Activated T-helper 1 cell treated with anti-CD3 and anti-CD28 coated beads, Interleukin-12 subunit alpha, Interleukin-12 subunit beta, Interleukin-2, Interleukin-4 antibody, amounts not matched to agents 30 ng/mL and 10 ng/mL and 1 ng/mL, durations not matched to agents 14 hours and 24 hours and 36 hours (primary cell): ENCODE measurements at regions not wholly inside any gene's neighbourhood (a gene's known extent, or its start where the extent isn't known, plus 50 kb on each side); places are given as distances from the start of the nearest gene placed in this dataset.
"Not testable (repeated sequence)": the region's sequence is repeated elsewhere in the genome, so short reads cannot be mapped to it uniquely, and the experiment has no call there.

ENCODE experiments used
- DNase-seq: peaks from one replicate; pipeline ENCODE4 v3.0.0; 2021; ENCODE audit warnings: low spot score
- H3K27ac Mint-ChIP-seq: one replicate; pipeline ENCODE4 v1.8.0; 2021; ENCODE audit warnings: mild to moderate bottlenecking, mixed read lengths
- H3K27me3 Mint-ChIP-seq: one replicate; pipeline ENCODE4 v1.8.0; 2022; ENCODE audit warnings: mild to moderate bottlenecking, moderate library complexity, mixed read lengths; ENCODE audit not compliant: insufficient read depth
- H3K36me3 Mint-ChIP-seq: one replicate; pipeline ENCODE4 v1.8.0; 2021; ENCODE audit warnings: low read depth, mixed read lengths
- H3K4me1 Mint-ChIP-seq: one replicate; pipeline ENCODE4 v1.8.0; 2021; ENCODE audit warnings: low read depth, mixed read lengths
- H3K4me3 Mint-ChIP-seq: one replicate; pipeline ENCODE4 v1.8.0; 2021; ENCODE audit warnings: mild to moderate bottlenecking, moderate library complexity, mixed read lengths
- H3K9me3 Mint-ChIP-seq: one replicate; pipeline ENCODE4 v1.8.0; 2021; ENCODE audit warnings: mixed read lengths
- intact Hi-C: fragments of 100-400 bp; cut with micrococcal nuclease; formaldehyde crosslinking; loops from one replicate; pipeline ENCODE4 v1.15.1; 2024

DNA sequence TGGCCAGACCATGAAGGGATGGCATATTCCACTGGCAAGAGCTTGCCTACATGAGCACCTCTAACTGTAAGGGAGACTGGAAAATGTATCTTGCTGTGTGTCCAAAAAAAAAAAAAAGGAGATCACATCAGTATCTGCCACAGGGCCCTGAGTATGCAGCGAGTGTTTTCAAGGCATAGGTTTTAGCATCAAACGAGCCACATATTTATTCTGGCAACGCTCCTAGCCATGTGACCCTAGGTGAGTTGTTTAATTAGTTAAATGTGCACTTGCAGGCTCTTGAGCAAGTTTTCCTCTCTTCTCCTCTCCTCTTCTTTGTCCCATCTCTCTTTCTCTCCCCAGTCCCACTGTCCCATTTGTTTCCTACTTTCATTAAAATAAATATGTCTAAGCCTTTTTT is 428.7 kb upstream of the AKR1E2 start:
- no peak overlapping the region for H3K27ac Mint-ChIP-seq
- H3K36me3 Mint-ChIP-seq = no peaks in the 10 kb centered on the region
- DNase-seq = no peak
- H3K4me3 Mint-ChIP-seq = no peak overlapping the region
- intact Hi-C loops = no loop called here
- no peaks in the 10 kb centered on the region for H3K4me1 Mint-ChIP-seq
- peaks cover 9% of the 10 kb centered on the region for H3K27me3 Mint-ChIP-seq
- H3K9me3 Mint-ChIP-seq = no peaks in the 10 kb centered on the region

- DNase-seq = no peak
- Mint-ChIP-seq H3K4me1 (no peaks in the 10 kb centered on the region), H3K27me3 (peaks cover 9% of the 10 kb centered on the region), H3K36me3 (no peaks in the 10 kb centered on the region), H3K9me3 (no peaks in the 10 kb centered on the region), H3K27ac (no peak overlapping the region), H3K4me3 (no peak overlapping the region)
- intact Hi-C loops = no loop called here
Measured at GRCh38 chr10:4396401-4397283, 429.4 kb upstream of the AKR1E2 start.

GRCh38 chr10:4395731-4396130 is 430.3 kb upstream of the AKR1E2 start:
- no peak overlapping the region for H3K4me3 Mint-ChIP-seq
- no peak for DNase-seq
- no peaks in the 10 kb centered on the region for H3K9me3 Mint-ChIP-seq
- peaks cover 7% of the 10 kb centered on the region for H3K27me3 Mint-ChIP-seq
- H3K36me3 Mint-ChIP-seq = no peaks in the 10 kb centered on the region
- H3K27ac Mint-ChIP-seq = no peak overlapping the region
- H3K4me1 Mint-ChIP-seq = no peaks in the 10 kb centered on the region
- intact Hi-C loops = no loop called here

GRCh38 chr10:4394455-4394854 is 431.6 kb upstream of the AKR1E2 start:
- not testable (repeated sequence) for H3K27ac Mint-ChIP-seq, DNase-seq, H3K4me1 Mint-ChIP-seq, H3K9me3 Mint-ChIP-seq, H3K4me3 Mint-ChIP-seq, H3K36me3 Mint-ChIP-seq
- H3K27me3 Mint-ChIP-seq = peaks cover 13% of the 10 kb centered on the region
- intact Hi-C loops = loop anchor here (5.0 kb wide), 1 partner anchor 93 kb away; no protein-coding TSS in a partner anchor

- Mint-ChIP-seq H3K4me3 (no peak overlapping the region), H3K9me3 (no peaks in the 10 kb centered on the region), H3K27ac (no peak overlapping the region), H3K4me1 (no peaks in the 10 kb centered on the region), H3K27me3 (peaks cover 17% of the 10 kb centered on the region), H3K36me3 (no peaks in the 10 kb centered on the region)
- no peak for DNase-seq
- intact Hi-C loops = loop anchor here (5.0 kb wide), 1 partner anchor 96 kb away; no protein-coding TSS in a partner anchor
Measured at GRCh38 chr10:4391683-4392082, 434.3 kb upstream of the AKR1E2 start.

GRCh38 chr10:4390219-4390618 is 435.8 kb upstream of the AKR1E2 start:
- H3K4me3 Mint-ChIP-seq = no peak overlapping the region
- H3K27me3 Mint-ChIP-seq = peaks cover 17% of the 10 kb centered on the region
- H3K4me1 Mint-ChIP-seq = no peaks in the 10 kb centered on the region
- intact Hi-C loops = loop anchor here (5.0 kb wide), 1 partner anchor 97 kb away; no protein-coding TSS in a partner anchor
- no peak for DNase-seq
- H3K9me3 Mint-ChIP-seq = no peaks in the 10 kb centered on the region
- no peaks in the 10 kb centered on the region for H3K36me3 Mint-ChIP-seq
- H3K27ac Mint-ChIP-seq = no peak overlapping the region

DNA sequence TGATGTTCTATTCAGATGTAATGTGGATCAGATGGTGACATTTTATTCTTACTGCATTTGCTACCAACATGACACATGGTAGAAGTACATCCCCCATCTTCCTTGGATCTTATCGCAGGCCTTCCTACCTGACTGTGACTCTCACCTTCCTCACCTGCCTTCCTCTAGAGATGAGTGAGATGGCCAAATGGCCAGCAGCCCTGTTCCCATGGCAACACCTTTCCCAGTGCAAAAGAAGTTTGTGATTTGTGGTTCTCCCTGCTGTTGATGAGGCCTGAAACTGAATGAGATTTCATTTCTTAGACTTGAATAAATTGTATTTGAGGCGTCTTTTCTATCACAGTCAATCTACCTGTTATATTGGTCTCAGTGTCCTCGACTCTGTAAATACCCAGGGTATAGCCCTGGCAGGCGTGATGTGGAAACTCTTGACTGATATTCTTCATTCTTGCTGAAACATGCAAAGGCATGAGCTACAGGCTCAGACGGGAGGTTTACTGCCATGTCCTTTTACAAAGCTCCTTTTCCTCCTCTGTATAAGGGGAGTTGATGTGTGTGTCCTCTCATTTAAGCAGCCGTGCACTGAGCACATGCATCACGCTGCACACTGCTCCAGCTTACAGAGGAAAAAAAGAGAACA is 440.7 kb upstream of the AKR1E2 start:
- H3K27ac Mint-ChIP-seq = no peak overlapping the region
- peaks cover 13% of the 10 kb centered on the region for H3K27me3 Mint-ChIP-seq
- no peaks in the 10 kb centered on the region for H3K4me1 Mint-ChIP-seq
- no peak overlapping the region for H3K4me3 Mint-ChIP-seq
- intact Hi-C loops = no loop called here
- no peaks in the 10 kb centered on the region for H3K9me3 Mint-ChIP-seq
- no peak for DNase-seq
- H3K36me3 Mint-ChIP-seq = no peaks in the 10 kb centered on the region

DNA sequence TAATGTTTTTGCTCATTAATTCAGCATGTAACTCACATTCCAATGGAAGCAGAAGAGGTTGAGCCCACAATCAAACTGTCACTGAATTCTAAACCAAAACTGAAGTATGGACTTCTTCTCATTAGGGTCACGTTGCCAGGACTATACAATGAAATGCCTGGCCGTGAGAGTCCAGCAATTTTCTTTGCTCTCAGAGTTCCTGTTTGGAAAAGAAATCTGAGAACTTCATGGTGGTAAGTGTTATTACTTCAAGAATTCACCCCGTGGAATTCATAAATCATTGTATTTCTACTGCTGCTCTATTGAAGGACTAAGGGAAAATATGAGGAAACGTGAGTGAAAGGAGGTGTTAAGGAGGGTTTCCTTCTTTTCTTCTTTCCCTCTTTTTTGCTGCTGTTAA is 441.8 kb upstream of the AKR1E2 start:
- Mint-ChIP-seq H3K4me3 (no peak overlapping the region), H3K27me3 (peaks cover 7% of the 10 kb centered on the region), H3K36me3 (no peaks in the 10 kb centered on the region), H3K4me1 (no peaks in the 10 kb centered on the region), H3K9me3 (no peaks in the 10 kb centered on the region), H3K27ac (no peak overlapping the region)
- DNase-seq = no peak
- intact Hi-C loops = no loop called here

DNA sequence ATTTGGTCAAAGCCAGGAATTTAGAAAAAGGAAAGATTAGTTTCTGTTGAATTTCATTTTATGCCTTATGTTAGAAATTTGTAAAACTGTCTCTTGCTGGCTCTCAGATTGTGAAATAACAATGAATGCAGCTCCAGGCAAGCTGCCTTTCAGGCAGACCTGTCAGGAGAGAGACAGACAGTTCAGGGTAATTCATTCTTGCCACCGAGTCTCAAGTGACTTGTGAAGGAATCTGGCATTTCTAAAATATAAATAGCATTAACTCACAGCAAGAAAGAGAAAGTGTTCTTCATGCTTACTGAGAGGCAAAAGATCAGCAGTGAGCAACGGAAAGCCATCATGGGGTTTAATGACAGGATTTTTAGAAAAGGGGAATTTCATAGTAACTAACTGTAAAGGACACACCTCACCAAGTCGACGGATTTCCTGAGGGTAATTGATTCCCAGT is 442.3 kb upstream of the AKR1E2 start:
- intact Hi-C loops = no loop called here
- H3K27ac Mint-ChIP-seq = no peak overlapping the region
- H3K4me3 Mint-ChIP-seq = no peak overlapping the region
- DNase-seq = no peak
- no peaks in the 10 kb centered on the region for H3K9me3 Mint-ChIP-seq
- H3K4me1 Mint-ChIP-seq = no peaks in the 10 kb centered on the region
- peaks cover 4% of the 10 kb centered on the region for H3K27me3 Mint-ChIP-seq
- no peaks in the 10 kb centered on the region for H3K36me3 Mint-ChIP-seq

DNA sequence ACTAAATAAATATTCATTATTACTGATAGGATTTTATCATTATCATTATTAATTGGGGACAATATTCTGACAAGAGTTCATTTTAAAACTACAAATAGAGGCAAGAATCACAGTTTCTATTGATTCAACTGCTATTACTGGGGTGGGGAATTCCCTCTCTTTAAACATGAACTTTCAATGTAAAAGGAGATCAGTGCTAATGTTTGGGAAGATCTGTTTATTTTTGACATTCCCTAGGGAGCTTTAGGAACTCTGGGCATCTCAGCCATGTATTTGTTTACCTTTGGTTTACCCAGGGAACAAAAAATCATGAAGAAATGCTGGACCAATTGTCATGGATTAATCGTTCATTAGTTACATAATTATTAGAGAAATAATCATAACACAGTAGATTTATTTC is 443.2 kb upstream of the AKR1E2 start:
- no peak overlapping the region for H3K27ac Mint-ChIP-seq
- intact Hi-C loops = no loop called here
- no peaks in the 10 kb centered on the region for H3K36me3 Mint-ChIP-seq
- H3K4me1 Mint-ChIP-seq = no peaks in the 10 kb centered on the region
- H3K4me3 Mint-ChIP-seq = no peak overlapping the region
- peaks cover 4% of the 10 kb centered on the region for H3K27me3 Mint-ChIP-seq
- H3K9me3 Mint-ChIP-seq = no peaks in the 10 kb centered on the region
- DNase-seq = no peak

GRCh38 chr10:4373612-4374011 is 452.4 kb upstream of the AKR1E2 start:
- Mint-ChIP-seq H3K4me1 (no peaks in the 10 kb centered on the region), H3K27ac (no peak overlapping the region), H3K27me3 (peaks cover 40% of the 10 kb centered on the region), H3K4me3 (no peak overlapping the region), H3K9me3 (no peaks in the 10 kb centered on the region), H3K36me3 (no peaks in the 10 kb centered on the region)
- intact Hi-C loops = no loop called here
- DNase-seq = no peak

GRCh38 chr10:4373098-4373497 is 452.9 kb upstream of the AKR1E2 start:
- Mint-ChIP-seq H3K27ac (no peak overlapping the region), H3K36me3 (no peaks in the 10 kb centered on the region), H3K4me3 (no peak overlapping the region), H3K9me3 (no peaks in the 10 kb centered on the region), H3K4me1 (no peaks in the 10 kb centered on the region), H3K27me3 (peaks cover 40% of the 10 kb centered on the region)
- intact Hi-C loops = no loop called here
- no peak for DNase-seq

DNA sequence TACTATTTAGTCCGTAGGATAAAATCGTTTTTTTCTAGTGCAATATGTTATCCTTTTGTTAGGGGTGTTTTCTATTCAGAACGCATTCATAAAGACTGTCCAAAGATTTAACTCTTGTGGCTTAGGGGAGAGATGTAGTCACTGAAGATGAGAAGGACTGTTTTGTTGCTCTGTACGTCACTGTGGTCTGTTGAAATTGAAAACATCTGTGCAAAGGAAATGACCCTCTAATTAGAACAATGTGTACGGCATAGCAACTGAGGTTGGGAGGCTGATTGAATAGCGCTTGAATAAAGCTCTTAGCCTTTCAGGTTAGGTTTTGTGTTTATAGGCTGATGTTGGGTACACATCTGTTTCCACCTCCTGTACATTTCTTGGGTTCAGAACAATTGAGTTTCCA is 453.4 kb upstream of the AKR1E2 start:
- no peaks in the 10 kb centered on the region for H3K36me3 Mint-ChIP-seq
- peaks cover 43% of the 10 kb centered on the region for H3K27me3 Mint-ChIP-seq
- H3K9me3 Mint-ChIP-seq = no peaks in the 10 kb centered on the region
- intact Hi-C loops = no loop called here
- no peak for DNase-seq
- H3K4me1 Mint-ChIP-seq = no peaks in the 10 kb centered on the region
- no peak overlapping the region for H3K27ac Mint-ChIP-seq
- no peak overlapping the region for H3K4me3 Mint-ChIP-seq
